Tibial nerve (tissue), 4 donors: ENCODE measurements at regions not wholly inside any gene's neighbourhood (a gene's known extent, or its start where the extent isn't known, plus 50 kb on each side); places are given as distances from the start of the nearest gene placed in this dataset.

Experiments
- CTCF ChIP-seq, 5 experiments: fragments of 200-600 bp in 3 of 5; fragments of 450-650 bp in 2 of 5; sonication (generic) in 3 of 5; IDR thresholded peaks; one replicate each; pipeline ENCODE4 v1.5.1; 2016 to 2019; ENCODE audit warnings: antibody characterized with exemption in 5 of 5, mild to moderate bottlenecking in 3 of 5, moderate library complexity in 2 of 5
- EP300 ChIP-seq, 2 donors: sonication (generic); formaldehyde crosslinking; IDR thresholded peaks; one replicate each; pipeline ENCODE4 v1.6.1; 2017; ENCODE audit warnings: antibody characterized with exemption in 2 of 2, mild to moderate bottlenecking in 1 of 2
- POLR2A ChIP-seq, 2 donors: fragments of 450-650 bp; IDR thresholded peaks; one replicate each; pipeline ENCODE4 v1.6.1; 2017; ENCODE audit warnings: antibody characterized with exemption in 2 of 2, mild to moderate bottlenecking in 2 of 2, moderate library complexity in 2 of 2

GRCh38 chr10:2548071-2548470 is 519.3 kb upstream of the PFKP start:
- no peak for TF ChIP-seq CTCF (IDR thresholded peaks at IDR 0.05)
- TF ChIP-seq POLR2A (IDR thresholded peaks at IDR 0.05): no peak
- no peak for TF ChIP-seq EP300 (IDR thresholded peaks at IDR 0.05)
